ENCODE measurements at regions not wholly inside any gene's neighbourhood (a gene's known extent, or its start where the extent isn't known, plus 50 kb on each side); places are given as distances from the start of the nearest gene placed in this dataset.
"Not testable (repeated sequence)": the region's sequence is repeated elsewhere in the genome, so short reads cannot be mapped to it uniquely, and the experiment has no call there.

- H3K9ac ChIP-seq (ENCODE audit: low read length); H3K9me3 ChIP-seq (ENCODE audit: insufficient read depth, low read depth, low read length); H3K4me3 Mint-ChIP-seq (ENCODE audit: unreplicated experiment); H3K4me3 ChIP-seq (ENCODE audit: insufficient read depth, low read depth, low read length); H3K9me3 Mint-ChIP-seq (ENCODE audit: unreplicated experiment); H3K4me1 Mint-ChIP-seq (ENCODE audit: low read depth, unreplicated experiment); H3K36me3 Mint-ChIP-seq (ENCODE audit: low read depth, unreplicated experiment); H3K4me1 ChIP-seq (ENCODE audit: insufficient read depth, low read length); H2AFZ ChIP-seq (ENCODE audit: low read depth, low read length); H3K79me2 ChIP-seq (ENCODE audit: insufficient read depth, low read length); H3K27me3 ChIP-seq (ENCODE audit: insufficient read depth, low read length); H4K20me1 ChIP-seq (ENCODE audit: insufficient read depth, low read length); H3K4me2 ChIP-seq (ENCODE audit: low read length); H3K36me3 ChIP-seq (ENCODE audit: insufficient read depth, low read length); H3K27ac Mint-ChIP-seq (ENCODE audit: unreplicated experiment); H3K27ac ChIP-seq (ENCODE audit: low read depth, low read length): not testable (repeated sequence)
- peak; percentile 43 for FAIRE-seq
- TF ChIP-seq, protein P1, sequence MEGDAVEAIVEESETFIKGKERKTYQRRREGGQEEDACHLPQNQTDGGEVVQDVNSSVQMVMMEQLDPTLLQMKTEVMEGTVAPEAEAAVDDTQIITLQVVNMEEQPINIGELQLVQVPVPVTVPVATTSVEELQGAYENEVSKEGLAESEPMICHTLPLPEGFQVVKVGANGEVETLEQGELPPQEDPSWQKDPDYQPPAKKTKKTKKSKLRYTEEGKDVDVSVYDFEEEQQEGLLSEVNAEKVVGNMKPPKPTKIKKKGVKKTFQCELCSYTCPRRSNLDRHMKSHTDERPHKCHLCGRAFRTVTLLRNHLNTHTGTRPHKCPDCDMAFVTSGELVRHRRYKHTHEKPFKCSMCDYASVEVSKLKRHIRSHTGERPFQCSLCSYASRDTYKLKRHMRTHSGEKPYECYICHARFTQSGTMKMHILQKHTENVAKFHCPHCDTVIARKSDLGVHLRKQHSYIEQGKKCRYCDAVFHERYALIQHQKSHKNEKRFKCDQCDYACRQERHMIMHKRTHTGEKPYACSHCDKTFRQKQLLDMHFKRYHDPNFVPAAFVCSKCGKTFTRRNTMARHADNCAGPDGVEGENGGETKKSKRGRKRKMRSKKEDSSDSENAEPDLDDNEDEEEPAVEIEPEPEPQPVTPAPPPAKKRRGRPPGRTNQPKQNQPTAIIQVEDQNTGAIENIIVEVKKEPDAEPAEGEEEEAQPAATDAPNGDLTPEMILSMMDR (IDR thresholded peaks at IDR 0.05; ENCODE audit: insufficient read depth, low read depth, low read length): peak; percentile 20
- DNase-seq (ENCODE audit: low read depth): peak; percentile 47
- peaks cover 23% of the 10 kb centered on the region for H3K27me3 Mint-ChIP-seq (ENCODE audit: low read depth, unreplicated experiment)
These were observed 188.9 kb upstream of the ZNF469 start for GRCh38 chr16:88193706-88194396.

DNA sequence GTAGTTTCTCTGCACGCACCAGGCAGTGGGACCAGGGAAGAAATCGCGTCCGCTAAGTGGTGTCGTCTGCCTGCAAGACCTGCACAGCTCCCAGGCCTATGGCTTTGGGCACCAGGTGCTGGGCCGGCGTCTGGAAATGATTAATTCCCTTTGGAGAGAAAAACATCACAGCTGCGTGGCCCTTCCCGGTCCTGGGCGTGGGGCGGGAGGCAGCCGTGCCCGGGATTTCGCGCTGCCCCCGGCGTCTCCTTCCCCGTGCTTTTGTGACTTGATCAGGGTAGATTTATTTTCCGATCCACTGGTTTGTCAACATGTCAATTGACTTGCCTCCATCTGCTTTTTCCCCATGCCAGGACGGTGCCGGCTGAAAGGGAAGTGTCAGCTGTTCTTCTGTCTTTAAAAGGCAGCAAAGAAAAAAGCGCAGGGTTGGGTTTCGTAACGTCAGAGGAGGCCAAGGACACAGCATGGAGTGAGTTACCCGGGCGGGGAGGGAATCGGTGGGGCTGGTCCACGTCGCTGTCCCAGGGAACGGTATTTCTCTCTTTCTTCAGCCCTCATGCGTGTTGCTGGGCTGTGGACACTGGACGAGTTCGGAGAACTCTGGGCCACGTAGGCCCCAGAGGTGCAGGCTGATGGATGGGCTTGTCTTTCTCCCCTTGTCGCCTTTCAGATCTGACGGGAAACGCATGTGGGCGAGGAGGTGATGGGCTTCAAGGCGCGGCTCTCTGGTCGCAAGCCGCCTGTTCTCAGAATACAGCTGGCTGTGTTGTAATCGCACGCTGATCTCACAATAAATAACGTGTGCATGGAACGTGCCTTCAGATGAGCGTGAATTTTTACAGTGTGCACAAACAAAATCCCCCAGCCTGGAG, 188.1 kb upstream of the ZNF469 start:
- Histone ChIP-seq H3K4me2 (ENCODE audit: low read length) (no peak overlapping the region), H3K4me1 (ENCODE audit: insufficient read depth, low read length) (no peaks in the 10 kb centered on the region), H3K9me3 (ENCODE audit: insufficient read depth, low read depth, low read length) (no peaks in the 10 kb centered on the region), H4K20me1 (ENCODE audit: insufficient read depth, low read length) (no peaks in the 10 kb centered on the region), H3K36me3 (ENCODE audit: insufficient read depth, low read length) (no peaks in the 10 kb centered on the region), H3K27ac (ENCODE audit: low read depth, low read length) (no peak overlapping the region), H3K27me3 (ENCODE audit: insufficient read depth, low read length) (no peaks in the 10 kb centered on the region), H3K79me2 (ENCODE audit: insufficient read depth, low read length) (no peaks in the 10 kb centered on the region), H2AFZ (ENCODE audit: low read depth, low read length) (peak overlapping the region; percentile 21), H3K4me3 (ENCODE audit: insufficient read depth, low read depth, low read length) (no peak overlapping the region), H3K9ac (ENCODE audit: low read length) (no peak overlapping the region)
- Mint-ChIP-seq H3K4me3 (ENCODE audit: unreplicated experiment) (no peak overlapping the region), H3K36me3 (ENCODE audit: low read depth, unreplicated experiment) (no peaks in the 10 kb centered on the region), H3K27me3 (ENCODE audit: low read depth, unreplicated experiment) (peaks cover 30% of the 10 kb centered on the region), H3K4me1 (ENCODE audit: low read depth, unreplicated experiment) (peaks cover 2% of the 10 kb centered on the region), H3K27ac (ENCODE audit: unreplicated experiment) (no peak overlapping the region), H3K9me3 (ENCODE audit: unreplicated experiment) (peaks cover 5% of the 10 kb centered on the region)
- TF ChIP-seq, protein P1 (IDR thresholded peaks at IDR 0.05; ENCODE audit: insufficient read depth, low read depth, low read length): no peak
- TF ChIP-seq EZH2 (IDR thresholded peaks at IDR 0.05; ENCODE audit: insufficient read depth, low read length): no peak
- FAIRE-seq: no peak
- DNase-seq (ENCODE audit: low read depth): no peak
